ENCODE measurements at regions not wholly inside any gene's neighbourhood (a gene's known extent, or its start where the extent isn't known, plus 50 kb on each side); places are given as distances from the start of the nearest gene placed in this dataset. TPM values are rescaled to one million over a fixed set of nuclear protein-coding genes. Genes with fewer than 3 reads are reported as not detected.

Small RNAs in the stretch of these regions (microRNA-seq; reads per million reads assigned to microRNA genes)
- gene MIR3680-2 = not detected
